ENCODE measurements at regions not wholly inside any gene's neighbourhood (a gene's known extent, or its start where the extent isn't known, plus 50 kb on each side); places are given as distances from the start of the nearest gene placed in this dataset.

GRCh38 chr7:41633690-41634089, 69.2 kb downstream of the INHBA start:
- DNase-seq: no peak
- Mint-ChIP-seq H3K36me3 (no peaks in the 10 kb centered on the region), H3K27me3 (no peaks in the 10 kb centered on the region), H3K9me3 (no peaks in the 10 kb centered on the region), H3K4me1 (peaks cover 1% of the 10 kb centered on the region), H3K4me3 (no peak overlapping the region), H3K27ac (no peak overlapping the region)
- ATAC-seq (ENCODE audit: low read depth): no peak
- POLR2A ChIA-PET: no interaction called here

GRCh38 chr7:41630741-41631140, 72.1 kb downstream of the INHBA start:
- Mint-ChIP-seq H3K4me1 (peaks cover 1% of the 10 kb centered on the region), H3K9me3 (no peaks in the 10 kb centered on the region), H3K4me3 (no peak overlapping the region), H3K36me3 (no peaks in the 10 kb centered on the region), H3K27me3 (no peaks in the 10 kb centered on the region), H3K27ac (no peak overlapping the region)
- POLR2A ChIA-PET: no interaction called here
- no peak for DNase-seq
- no peak for ATAC-seq (ENCODE audit: low read depth)

- Mint-ChIP-seq H3K27ac (no peak overlapping the region), H3K36me3 (no peaks in the 10 kb centered on the region), H3K4me3 (no peak overlapping the region), H3K27me3 (no peaks in the 10 kb centered on the region), H3K9me3 (no peaks in the 10 kb centered on the region), H3K4me1 (peaks cover 1% of the 10 kb centered on the region)
- DNase-seq (no peak), ATAC-seq (ENCODE audit: low read depth) (no peak)
- POLR2A ChIA-PET: no interaction called here
Measured at GRCh38 chr7:41629711-41630111, 73.2 kb downstream of the INHBA start.

GRCh38 chr7:41628901-41629300, 74.0 kb downstream of the INHBA start:
- H3K27me3 Mint-ChIP-seq: no peaks in the 10 kb centered on the region
- no peak for DNase-seq
- H3K36me3 Mint-ChIP-seq: no peaks in the 10 kb centered on the region
- no peaks in the 10 kb centered on the region for H3K9me3 Mint-ChIP-seq
- H3K4me1 Mint-ChIP-seq: peaks cover 1% of the 10 kb centered on the region
- POLR2A ChIA-PET: no interaction called here
- ATAC-seq (ENCODE audit: low read depth): no peak
- H3K4me3 Mint-ChIP-seq: no peak overlapping the region
- no peak overlapping the region for H3K27ac Mint-ChIP-seq

- DNase-seq: no peak
- no peak overlapping the region for H3K27ac Mint-ChIP-seq
- no peak overlapping the region for H3K4me3 Mint-ChIP-seq
- POLR2A ChIA-PET: no interaction called here
- H3K36me3 Mint-ChIP-seq: no peaks in the 10 kb centered on the region
- H3K9me3 Mint-ChIP-seq: peaks cover 1% of the 10 kb centered on the region
- H3K27me3 Mint-ChIP-seq: no peaks in the 10 kb centered on the region
- ATAC-seq (ENCODE audit: low read depth): no peak
- H3K4me1 Mint-ChIP-seq: peaks cover 1% of the 10 kb centered on the region
Measured at GRCh38 chr7:41627645-41628298, 75.1 kb downstream of the INHBA start.

GRCh38 chr7:41624818-41625217, 78.1 kb downstream of the INHBA start:
- Mint-ChIP-seq H3K4me3 (no peak overlapping the region), H3K27me3 (no peaks in the 10 kb centered on the region), H3K36me3 (no peaks in the 10 kb centered on the region), H3K4me1 (no peaks in the 10 kb centered on the region), H3K9me3 (peaks cover 7% of the 10 kb centered on the region), H3K27ac (no peak overlapping the region)
- POLR2A ChIA-PET: no interaction called here
- DNase-seq: no peak
- no peak for ATAC-seq (ENCODE audit: low read depth)

- Mint-ChIP-seq H3K4me1 (no peaks in the 10 kb centered on the region), H3K27me3 (no peaks in the 10 kb centered on the region), H3K9me3 (peaks cover 7% of the 10 kb centered on the region), H3K36me3 (no peaks in the 10 kb centered on the region), H3K4me3 (no peak overlapping the region), H3K27ac (no peak overlapping the region)
- POLR2A ChIA-PET: no interaction called here
- ATAC-seq (ENCODE audit: low read depth) (no peak), DNase-seq (no peak)
Measured at GRCh38 chr7:41621953-41622831, 80.7 kb downstream of the INHBA start.

- ATAC-seq (ENCODE audit: low read depth): no peak
- no peak overlapping the region for H3K27ac Mint-ChIP-seq
- DNase-seq: no peak
- H3K9me3 Mint-ChIP-seq: peaks cover 6% of the 10 kb centered on the region
- no peaks in the 10 kb centered on the region for H3K4me1 Mint-ChIP-seq
- no peaks in the 10 kb centered on the region for H3K27me3 Mint-ChIP-seq
- no peak overlapping the region for H3K4me3 Mint-ChIP-seq
- H3K36me3 Mint-ChIP-seq: no peaks in the 10 kb centered on the region
- POLR2A ChIA-PET: no interaction called here
Measured at GRCh38 chr7:41617987-41618386, 84.9 kb downstream of the INHBA start.

- Mint-ChIP-seq H3K27me3 (no peaks in the 10 kb centered on the region), H3K27ac (no peak overlapping the region), H3K4me1 (no peaks in the 10 kb centered on the region), H3K9me3 (no peaks in the 10 kb centered on the region), H3K36me3 (no peaks in the 10 kb centered on the region), H3K4me3 (no peak overlapping the region)
- no peak for DNase-seq
- ATAC-seq (ENCODE audit: low read depth): no peak
- POLR2A ChIA-PET: no interaction called here
Measured at GRCh38 chr7:41612798-41613197, 90.1 kb downstream of the INHBA start.

GRCh38 chr7:41612386-41612785, 90.5 kb downstream of the INHBA start:
- no peak overlapping the region for H3K4me3 Mint-ChIP-seq
- no peaks in the 10 kb centered on the region for H3K27me3 Mint-ChIP-seq
- no peaks in the 10 kb centered on the region for H3K36me3 Mint-ChIP-seq
- H3K27ac Mint-ChIP-seq: no peak overlapping the region
- H3K4me1 Mint-ChIP-seq: no peaks in the 10 kb centered on the region
- POLR2A ChIA-PET: no interaction called here
- ATAC-seq (ENCODE audit: low read depth): no peak
- no peak for DNase-seq
- H3K9me3 Mint-ChIP-seq: no peaks in the 10 kb centered on the region

GRCh38 chr7:41608447-41608846, 94.4 kb downstream of the INHBA start:
- POLR2A ChIA-PET: no interaction called here
- peaks cover 1% of the 10 kb centered on the region for H3K9me3 Mint-ChIP-seq
- no peaks in the 10 kb centered on the region for H3K4me1 Mint-ChIP-seq
- no peak overlapping the region for H3K4me3 Mint-ChIP-seq
- no peak for DNase-seq
- ATAC-seq (ENCODE audit: low read depth): no peak
- H3K27ac Mint-ChIP-seq: no peak overlapping the region
- no peaks in the 10 kb centered on the region for H3K27me3 Mint-ChIP-seq
- no peaks in the 10 kb centered on the region for H3K36me3 Mint-ChIP-seq

GRCh38 chr7:41603985-41604384, 98.9 kb downstream of the INHBA start:
- no peaks in the 10 kb centered on the region for H3K4me1 Mint-ChIP-seq
- no peak overlapping the region for H3K27ac Mint-ChIP-seq
- DNase-seq: no peak
- no peaks in the 10 kb centered on the region for H3K36me3 Mint-ChIP-seq
- ATAC-seq (ENCODE audit: low read depth): no peak
- peaks cover 1% of the 10 kb centered on the region for H3K9me3 Mint-ChIP-seq
- POLR2A ChIA-PET: no interaction called here
- no peaks in the 10 kb centered on the region for H3K27me3 Mint-ChIP-seq
- H3K4me3 Mint-ChIP-seq: no peak overlapping the region

- DNase-seq (no peak), ATAC-seq (ENCODE audit: low read depth) (no peak)
- H3K4me1 Mint-ChIP-seq: no peaks in the 10 kb centered on the region
- H3K36me3 Mint-ChIP-seq: no peaks in the 10 kb centered on the region
- no peaks in the 10 kb centered on the region for H3K27me3 Mint-ChIP-seq
- H3K4me3 Mint-ChIP-seq: no peak overlapping the region
- POLR2A ChIA-PET: no interaction called here
- no peak overlapping the region for H3K27ac Mint-ChIP-seq
- H3K9me3 Mint-ChIP-seq: peaks cover 2% of the 10 kb centered on the region
Measured at GRCh38 chr7:41599760-41600159, 103.1 kb downstream of the INHBA start.

GRCh38 chr7:41592794-41593193, 110.1 kb downstream of the INHBA start:
- H3K4me1 Mint-ChIP-seq: no peaks in the 10 kb centered on the region
- ATAC-seq (ENCODE audit: low read depth) (no peak), DNase-seq (no peak)
- no peaks in the 10 kb centered on the region for H3K9me3 Mint-ChIP-seq
- no peaks in the 10 kb centered on the region for H3K36me3 Mint-ChIP-seq
- H3K27me3 Mint-ChIP-seq: no peaks in the 10 kb centered on the region
- POLR2A ChIA-PET: no interaction called here
- H3K27ac Mint-ChIP-seq: no peak overlapping the region
- H3K4me3 Mint-ChIP-seq: no peak overlapping the region
